ENCODE measurements at regions not wholly inside any gene's neighbourhood (a gene's known extent, or its start where the extent isn't known, plus 50 kb on each side); places are given as distances from the start of the nearest gene placed in this dataset.

- Histone ChIP-seq H4K20me1 (ENCODE audit: insufficient read depth, low read length) (no peaks in the 10 kb centered on the region), H3K27ac (ENCODE audit: low read depth in 1 of 2, low read length in 2 of 2) (no peak overlapping the region), H3K4me1 (ENCODE audit: control insufficient read depth in 1 of 2, insufficient read depth in 2 of 2, low read length in 2 of 2) (peaks cover 27% of the 10 kb centered on the region in 2 donors), H3K4me3 (replicated peaks in 1 of 3; ENCODE audit: low read depth in 2 of 3, low read length in 3 of 3) (no peak overlapping the region), H3K36me3 (replicated peaks in 1 of 2; ENCODE audit: control insufficient read depth in 1 of 2, insufficient read depth in 2 of 2, low read length in 2 of 2) (no peaks in the 10 kb centered on the region), H3K27me3 (ENCODE audit: control insufficient read depth in 2 of 2, insufficient read depth in 2 of 2, low read length in 2 of 2) (no peaks in the 10 kb centered on the region), H3K79me2 (ENCODE audit: insufficient read depth, low read length) (no peaks in the 10 kb centered on the region), H3K4me2 (replicated peaks; ENCODE audit: extremely low read depth, low read length, poor library complexity, severe bottlenecking) (no peak overlapping the region), H2AFZ (ENCODE audit: insufficient read depth, low read depth, low read length, poor library complexity, severe bottlenecking) (no peak overlapping the region), H3K9ac (ENCODE audit: insufficient read depth, low read length, poor library complexity, severe bottlenecking) (no peak overlapping the region), H3K9me3 (replicated peaks in 1 of 2; ENCODE audit: control insufficient read depth in 1 of 2, insufficient read depth in 1 of 2, low read length in 2 of 2) (no peaks in the 10 kb centered on the region)
- Mint-ChIP-seq H3K27ac (peak overlapping the region in 1 of 7 donors; percentile 2), H3K4me3 (no peak overlapping the region), H3K27me3 (ENCODE audit: low read depth in 3 of 3) (peaks cover 0 to 3% (median 0%) of the 10 kb centered on the region in 3 donors), H3K36me3 (no peaks in the 10 kb centered on the region), H3K9me3 (peaks cover 0 to 14% (median 5%) of the 10 kb centered on the region in 7 donors), H3K4me1 (peaks cover 26% of the 10 kb centered on the region)
- no peak for TF ChIP-seq CTCF (IDR thresholded peaks at IDR 0.05)
- DNase-seq = peak in 2 of 3 donors; percentile 47 to 81
- WGBS (ENCODE audit: insufficient coverage) = no CpG with 5 or more reads among the region's 2 CpGs
- intact Hi-C loops (cut with micrococcal nuclease) = loop anchor here in 1 of 2 donors (5.0 kb wide), 1 partner anchor 198 kb away; no protein-coding TSS in a partner anchor
Measured at GRCh38 chr18:56455141-56455540, 183.3 kb downstream of the TXNL1 start.

DNA sequence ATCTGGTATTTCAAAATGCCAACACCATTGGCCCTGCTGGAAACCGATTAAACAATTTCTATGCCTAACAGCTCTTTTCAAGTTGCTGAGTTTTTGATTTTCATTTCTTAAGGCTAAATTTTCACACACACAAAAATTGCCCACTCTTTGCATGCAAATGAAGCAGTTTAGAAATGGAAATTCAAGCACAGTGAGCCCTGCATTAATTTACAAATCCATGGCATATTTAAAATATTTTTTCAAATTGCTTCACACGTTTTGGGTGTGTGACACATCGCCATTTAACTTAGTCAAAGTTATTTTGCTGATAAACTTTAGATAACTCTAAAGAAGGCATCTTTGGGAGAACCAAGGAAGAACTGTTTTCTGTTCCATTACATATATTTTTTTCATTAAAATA, 184.8 kb downstream of the TXNL1 start:
- TF ChIP-seq CTCF (IDR thresholded peaks at IDR 0.05) = no peak
- Mint-ChIP-seq H3K4me3 (no peak overlapping the region), H3K4me1 (peaks cover 16% of the 10 kb centered on the region), H3K36me3 (no peaks in the 10 kb centered on the region), H3K9me3 (peaks cover 0 to 7% (median 3%) of the 10 kb centered on the region in 7 donors), H3K27me3 (ENCODE audit: low read depth in 3 of 3) (peaks cover 0 to 3% (median 0%) of the 10 kb centered on the region in 3 donors), H3K27ac (no peak overlapping the region)
- no peak overlapping the region for H3K9ac ChIP-seq (ENCODE audit: insufficient read depth, low read length, poor library complexity, severe bottlenecking)
- no peaks in the 10 kb centered on the region for H3K79me2 ChIP-seq (ENCODE audit: insufficient read depth, low read length)
- H3K27me3 ChIP-seq (ENCODE audit: control insufficient read depth in 2 of 2, insufficient read depth in 2 of 2, low read length in 2 of 2) = no peaks in the 10 kb centered on the region
- H3K4me3 ChIP-seq (replicated peaks in 1 of 3; ENCODE audit: low read depth in 2 of 3, low read length in 3 of 3) = no peak overlapping the region
- no peak overlapping the region for H3K4me2 ChIP-seq (replicated peaks; ENCODE audit: extremely low read depth, low read length, poor library complexity, severe bottlenecking)
- H3K9me3 ChIP-seq (replicated peaks in 1 of 2; ENCODE audit: control insufficient read depth in 1 of 2, insufficient read depth in 1 of 2, low read length in 2 of 2) = no peaks in the 10 kb centered on the region
- intact Hi-C loops (cut with micrococcal nuclease) = no loop called here
- H4K20me1 ChIP-seq (ENCODE audit: insufficient read depth, low read length) = no peaks in the 10 kb centered on the region
- no peak overlapping the region for H3K27ac ChIP-seq (ENCODE audit: low read depth in 1 of 2, low read length in 2 of 2)
- no peak for DNase-seq
- H3K4me1 ChIP-seq (ENCODE audit: control insufficient read depth in 1 of 2, insufficient read depth in 2 of 2, low read length in 2 of 2) = peaks cover 12 to 16% of the 10 kb centered on the region in 2 donors
- WGBS (ENCODE audit: insufficient coverage) = 100% methylated on average over 1 of the region's 3 CpGs
- no peaks in the 10 kb centered on the region for H3K36me3 ChIP-seq (replicated peaks in 1 of 2; ENCODE audit: control insufficient read depth in 1 of 2, insufficient read depth in 2 of 2, low read length in 2 of 2)
- H2AFZ ChIP-seq (ENCODE audit: insufficient read depth, low read depth, low read length, poor library complexity, severe bottlenecking) = no peak overlapping the region
